Cardiac septum (tissue), 1 donor: ENCODE measurements at regions not wholly inside any gene's neighbourhood (a gene's known extent, or its start where the extent isn't known, plus 50 kb on each side); places are given as distances from the start of the nearest gene placed in this dataset.

ENCODE experiments used
- DNase-seq: peaks from one replicate; pipeline ENCODE4 v3.0.0-alpha.2; 2020; ENCODE audit warnings: low spot score
- intact Hi-C: fragments of 100-400 bp; cut with DNase I; formaldehyde crosslinking; loops from one replicate; pipeline ENCODE4 v1.14.0; 2022
- donor health status: DM: no; HTN: no; CAD: no.

- no peak for DNase-seq
- intact Hi-C loops, result no loop called here
These were observed 1045.6 kb upstream of the PCDH9 start for GRCh38 chr13:68275758-68276157.

GRCh38 chr13:68272652-68273051 lies 1042.5 kb upstream of the PCDH9 start:
- intact Hi-C loops, result no loop called here
- DNase-seq, result no peak

- no peak for DNase-seq
- intact Hi-C loops, result no loop called here
These were observed 1034.6 kb upstream of the PCDH9 start for GRCh38 chr13:68264692-68265091.

GRCh38 chr13:68261105-68261504 lies 1031.0 kb upstream of the PCDH9 start:
- intact Hi-C loops, result no loop called here
- DNase-seq, result no peak

GRCh38 chr13:68257111-68257842 lies 1027.1 kb upstream of the PCDH9 start:
- intact Hi-C loops, result no loop called here

GRCh38 chr13:68254151-68254550 lies 1024.0 kb upstream of the PCDH9 start:
- intact Hi-C loops, result no loop called here
- no peak for DNase-seq

More at GRCh38 chr13:68257111-68257842, 1027.1 kb upstream of the PCDH9 start:
- DNase-seq, result no peak

- intact Hi-C loops, result no loop called here
- no peak for DNase-seq
These were observed 1004.1 kb upstream of the PCDH9 start for GRCh38 chr13:68234274-68234673.

GRCh38 chr13:68232351-68233130 lies 1002.4 kb upstream of the PCDH9 start:
- no peak for DNase-seq
- intact Hi-C loops, result no loop called here

- DNase-seq, result no peak
- intact Hi-C loops, result no loop called here
These were observed 984.7 kb upstream of the PCDH9 start for GRCh38 chr13:68214691-68215415.

- no peak for DNase-seq
- intact Hi-C loops, result no loop called here
These were observed 969.1 kb upstream of the PCDH9 start for GRCh38 chr13:68199271-68199670.

GRCh38 chr13:68190818-68191217 lies 960.7 kb upstream of the PCDH9 start:
- intact Hi-C loops, result no loop called here
- DNase-seq, result no peak

- intact Hi-C loops, result no loop called here
- DNase-seq, result no peak
These were observed 955.5 kb upstream of the PCDH9 start for GRCh38 chr13:68185444-68186141.

- intact Hi-C loops, result no loop called here
- no peak for DNase-seq
These were observed 946.3 kb upstream of the PCDH9 start for GRCh38 chr13:68176475-68176874.

GRCh38 chr13:68174893-68175292 lies 944.8 kb upstream of the PCDH9 start:
- intact Hi-C loops, result no loop called here
- no peak for DNase-seq

GRCh38 chr13:68173111-68173510 lies 943.0 kb upstream of the PCDH9 start:
- no peak for DNase-seq

GRCh38 chr13:68170961-68171360 lies 940.8 kb upstream of the PCDH9 start:
- DNase-seq, result no peak
- intact Hi-C loops, result no loop called here

More at GRCh38 chr13:68173111-68173510, 943.0 kb upstream of the PCDH9 start:
- intact Hi-C loops, result no loop called here

GRCh38 chr13:68168448-68168847 lies 938.3 kb upstream of the PCDH9 start:
- DNase-seq, result no peak
- intact Hi-C loops, result no loop called here

- intact Hi-C loops, result no loop called here
- no peak for DNase-seq
These were observed 930.3 kb upstream of the PCDH9 start for GRCh38 chr13:68160466-68160865.

GRCh38 chr13:68152414-68152813 lies 922.3 kb upstream of the PCDH9 start:
- no peak for DNase-seq
- intact Hi-C loops, result no loop called here

GRCh38 chr13:68145852-68146251 lies 915.7 kb upstream of the PCDH9 start:
- no peak for DNase-seq
- intact Hi-C loops, result no loop called here
